Progenitor cell of endocrine pancreas (in vitro differentiated cells): ENCODE measurements at regions not wholly inside any gene's neighbourhood (a gene's known extent, or its start where the extent isn't known, plus 50 kb on each side); places are given as distances from the start of the nearest gene placed in this dataset.
"Not testable (repeated sequence)": the region's sequence is repeated elsewhere in the genome, so short reads cannot be mapped to it uniquely, and the experiment has no call there.

Experiments
- DNase-seq: peaks from one replicate; pipeline ENCODE4 v3.0.0; 2021; ENCODE audit warnings: low spot score; ENCODE audit not compliant: unreplicated experiment
- H3K27ac Mint-ChIP-seq: 2 replicates; pipeline ENCODE4 v1.8.0; 2021; ENCODE audit warnings: mild to moderate bottlenecking, moderate library complexity, mixed read lengths
- H3K27me3 Mint-ChIP-seq: 2 replicates; pipeline ENCODE4 v1.8.0; 2021; ENCODE audit warnings: mixed read lengths
- H3K36me3 Mint-ChIP-seq: 2 replicates; pipeline ENCODE4 v1.8.0; 2022; ENCODE audit warnings: mixed read lengths; ENCODE audit not compliant: insufficient read depth
- H3K4me1 Mint-ChIP-seq: 2 replicates; pipeline ENCODE4 v1.8.0; 2021; ENCODE audit warnings: low read depth, mixed read lengths
- H3K4me3 Mint-ChIP-seq: 2 replicates; pipeline ENCODE4 v1.8.0; 2021; ENCODE audit warnings: low read depth, mild to moderate bottlenecking, moderate library complexity, mixed read lengths
- H3K9me3 Mint-ChIP-seq: 2 replicates; pipeline ENCODE4 v1.8.0; 2021; ENCODE audit warnings: low read depth, mixed read lengths
- CTCF ChIP-seq: fragments of 200-600 bp; sonication (generic); IDR thresholded peaks from one replicate; pipeline ENCODE4 v1.5.0; 2021; ENCODE audit warnings: antibody characterized with exemption, mild to moderate bottlenecking; ENCODE audit not compliant: unreplicated experiment

- no peak for DNase-seq
- no peaks in the 10 kb centered on the region for H3K4me1 Mint-ChIP-seq
- H3K9me3 Mint-ChIP-seq: no peaks in the 10 kb centered on the region
- peaks cover 3% of the 10 kb centered on the region for H3K27me3 Mint-ChIP-seq
- no peak for TF ChIP-seq CTCF
- H3K4me3 Mint-ChIP-seq: no peak overlapping the region
- H3K36me3 Mint-ChIP-seq: no peaks in the 10 kb centered on the region
- no peak overlapping the region for H3K27ac Mint-ChIP-seq
Measured at GRCh38 chr7:73954181-73954580, 73.8 kb upstream of the ELN start.

- no peaks in the 10 kb centered on the region for H3K9me3 Mint-ChIP-seq
- no peaks in the 10 kb centered on the region for H3K4me1 Mint-ChIP-seq
- H3K27ac Mint-ChIP-seq: no peak overlapping the region
- H3K36me3 Mint-ChIP-seq: no peaks in the 10 kb centered on the region
- H3K4me3 Mint-ChIP-seq: no peak overlapping the region
- no peak for TF ChIP-seq CTCF
- DNase-seq: no peak
- peaks cover 3% of the 10 kb centered on the region for H3K27me3 Mint-ChIP-seq
Measured at GRCh38 chr7:73954861-73955260, 73.1 kb upstream of the ELN start.

- H3K36me3 Mint-ChIP-seq: peaks cover 3% of the 10 kb centered on the region
- H3K9me3 Mint-ChIP-seq: peaks cover 21% of the 10 kb centered on the region
- no peak for DNase-seq
- no peak overlapping the region for H3K4me3 Mint-ChIP-seq
- no peaks in the 10 kb centered on the region for H3K4me1 Mint-ChIP-seq
- H3K27me3 Mint-ChIP-seq: peaks cover 3% of the 10 kb centered on the region
- no peak overlapping the region for H3K27ac Mint-ChIP-seq
- no peak for TF ChIP-seq CTCF
Measured at GRCh38 chr7:73960548-73960947, 67.4 kb upstream of the ELN start.

GRCh38 chr7:73961991-73962390 lies 66.0 kb upstream of the ELN start:
- peaks cover 21% of the 10 kb centered on the region for H3K9me3 Mint-ChIP-seq
- not testable (repeated sequence) for H3K36me3 Mint-ChIP-seq, DNase-seq, H3K4me1 Mint-ChIP-seq, H3K27me3 Mint-ChIP-seq, H3K4me3 Mint-ChIP-seq, H3K27ac Mint-ChIP-seq

GRCh38 chr7:73963252-73963822 lies 64.6 kb upstream of the ELN start:
- H3K4me1 Mint-ChIP-seq: no peaks in the 10 kb centered on the region
- TF ChIP-seq CTCF: no peak
- peaks cover 3% of the 10 kb centered on the region for H3K27me3 Mint-ChIP-seq
- DNase-seq: no peak
- H3K9me3 Mint-ChIP-seq: peaks cover 21% of the 10 kb centered on the region
- no peak overlapping the region for H3K27ac Mint-ChIP-seq
- H3K36me3 Mint-ChIP-seq: peaks cover 3% of the 10 kb centered on the region
- no peak overlapping the region for H3K4me3 Mint-ChIP-seq

- Mint-ChIP-seq H3K9me3 (peaks cover 21% of the 10 kb centered on the region), H3K4me1 (no peaks in the 10 kb centered on the region)
- no peak for TF ChIP-seq CTCF
Measured at GRCh38 chr7:73964786-73965185, 63.2 kb upstream of the ELN start.

More at GRCh38 chr7:73964786-73965185, 63.2 kb upstream of the ELN start:
- Mint-ChIP-seq H3K36me3 (peaks cover 3% of the 10 kb centered on the region), H3K27me3 (no peaks in the 10 kb centered on the region), H3K27ac (no peak overlapping the region), H3K4me3 (no peak overlapping the region)
- no peak for DNase-seq
